ENCODE measurements at regions not wholly inside any gene's neighbourhood (a gene's known extent, or its start where the extent isn't known, plus 50 kb on each side); places are given as distances from the start of the nearest gene placed in this dataset.
A peak's percentile ranks its signal among the peaks of the same experiment; 100 is the strongest.

DNA sequence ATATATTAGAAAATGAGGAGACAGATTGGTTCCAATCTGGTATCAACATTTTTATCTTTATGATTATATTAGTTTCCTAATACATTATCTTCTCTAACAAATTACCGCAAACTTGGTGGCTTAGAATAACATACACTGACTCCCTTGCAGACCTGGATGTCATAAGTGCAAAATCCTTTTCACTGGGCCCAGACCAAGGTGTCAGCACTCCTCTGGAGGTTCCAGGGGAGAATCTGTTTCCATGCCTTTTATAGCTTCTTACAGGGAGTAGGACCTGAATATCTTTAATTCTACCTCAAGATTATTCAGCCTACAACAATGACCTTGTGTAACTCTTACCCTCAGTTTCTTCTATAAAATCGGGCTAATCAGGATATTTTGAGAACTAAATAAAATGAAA is 329.9 kb upstream of the GRM3 start:
- Histone ChIP-seq H3K9me3 (replicated peaks) (no peaks in the 10 kb centered on the region), H3K27ac (no peak overlapping the region), H3K4me1 (no peaks in the 10 kb centered on the region), H3K4me3 (no peak overlapping the region), H3K27me3 (no peaks in the 10 kb centered on the region), H3K36me3 (no peaks in the 10 kb centered on the region)
- DNase-seq: no peak

DNA sequence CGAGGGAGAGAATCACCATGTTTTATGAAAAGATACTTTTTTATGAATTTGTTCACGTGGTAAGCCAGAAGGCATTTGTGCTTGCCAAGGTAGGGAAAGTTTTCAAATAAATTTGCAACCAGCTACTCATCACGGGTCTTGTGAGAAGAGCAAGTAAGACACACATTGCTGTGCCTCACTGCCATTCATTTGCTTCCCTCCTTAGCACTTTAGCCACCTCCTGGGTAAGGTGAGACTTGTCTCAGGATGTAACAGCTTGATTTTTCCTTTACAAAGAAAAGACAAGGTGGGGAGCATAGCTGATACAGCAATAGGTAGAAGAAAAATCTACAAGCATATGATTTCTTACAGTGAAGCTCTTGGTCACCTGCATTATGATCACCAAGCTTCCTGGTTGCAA is 342.4 kb upstream of the GRM3 start:
- H3K27ac ChIP-seq: no peak overlapping the region
- no peaks in the 10 kb centered on the region for H3K36me3 ChIP-seq
- no peaks in the 10 kb centered on the region for H3K9me3 ChIP-seq (replicated peaks)
- no peaks in the 10 kb centered on the region for H3K4me1 ChIP-seq
- H3K27me3 ChIP-seq: no peaks in the 10 kb centered on the region
- no peak overlapping the region for H3K4me3 ChIP-seq
- DNase-seq: no peak

DNA sequence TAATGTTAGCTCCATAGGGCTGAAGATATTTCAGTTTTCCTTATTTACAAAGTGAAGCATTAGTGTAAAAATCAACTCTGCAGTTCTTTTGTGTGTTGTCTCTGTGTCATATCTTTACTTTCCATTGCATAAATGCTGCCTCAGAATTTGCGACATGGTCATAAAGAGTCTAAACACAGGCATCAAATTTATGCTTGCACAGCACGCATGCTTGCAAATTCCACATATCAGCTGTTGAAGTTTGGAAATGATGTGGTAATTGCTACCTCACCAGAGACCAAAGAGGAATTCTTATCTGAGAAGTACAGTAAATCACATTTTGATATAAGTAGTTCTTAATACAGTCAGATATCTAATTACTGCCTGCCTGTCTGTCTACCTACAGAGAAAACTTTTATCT is 348.2 kb upstream of the GRM3 start:
- Histone ChIP-seq H3K27ac (no peak overlapping the region; the same call in 1 of the 2 replicates), H3K9me3 (replicated peaks) (no peaks in the 10 kb centered on the region), H3K4me1 (no peaks in the 10 kb centered on the region), H3K4me3 (no peak overlapping the region), H3K36me3 (no peaks in the 10 kb centered on the region), H3K27me3 (no peaks in the 10 kb centered on the region)
- peak; percentile 15 to 44 for DNase-seq

DNA sequence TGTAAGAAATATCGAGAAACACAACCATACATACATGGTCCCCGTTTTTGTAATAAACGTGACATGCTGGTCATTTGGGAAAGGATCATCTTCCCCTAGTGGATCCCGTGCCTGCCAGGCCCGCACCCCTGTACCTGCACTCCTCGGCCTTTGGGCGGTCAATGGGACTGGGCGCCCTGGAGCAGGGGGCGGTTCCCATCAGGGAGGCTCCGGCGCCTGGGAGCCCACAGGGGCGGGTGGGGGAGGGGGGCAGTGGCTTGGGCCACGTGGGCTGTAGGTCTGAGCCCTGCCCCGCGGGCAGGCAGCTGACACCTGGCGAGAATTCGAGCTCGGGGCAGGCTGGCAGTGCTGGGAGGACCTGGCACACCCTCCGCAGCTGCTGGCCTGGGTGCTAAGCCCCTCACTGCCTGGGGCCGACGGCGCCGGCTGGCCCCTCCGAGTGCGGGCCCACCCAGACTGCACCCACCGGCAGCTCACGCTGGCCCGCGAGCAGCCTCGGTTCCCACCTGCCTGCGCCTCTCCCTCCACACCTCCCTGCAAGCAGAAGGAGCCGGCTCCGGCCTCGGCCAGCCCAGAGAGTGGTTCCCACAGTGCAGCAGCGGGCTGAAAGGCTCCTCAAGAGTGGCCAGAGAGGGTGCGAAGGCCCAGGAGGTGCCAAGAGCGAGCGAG is 361.6 kb upstream of the GRM3 start:
- H3K9me3 ChIP-seq (replicated peaks): no peaks in the 10 kb centered on the region
- DNase-seq: no peak
- no peak overlapping the region for H3K4me3 ChIP-seq
- no peaks in the 10 kb centered on the region for H3K36me3 ChIP-seq
- H3K27ac ChIP-seq: no peak overlapping the region
- no peaks in the 10 kb centered on the region for H3K4me1 ChIP-seq
- no peaks in the 10 kb centered on the region for H3K27me3 ChIP-seq

DNA sequence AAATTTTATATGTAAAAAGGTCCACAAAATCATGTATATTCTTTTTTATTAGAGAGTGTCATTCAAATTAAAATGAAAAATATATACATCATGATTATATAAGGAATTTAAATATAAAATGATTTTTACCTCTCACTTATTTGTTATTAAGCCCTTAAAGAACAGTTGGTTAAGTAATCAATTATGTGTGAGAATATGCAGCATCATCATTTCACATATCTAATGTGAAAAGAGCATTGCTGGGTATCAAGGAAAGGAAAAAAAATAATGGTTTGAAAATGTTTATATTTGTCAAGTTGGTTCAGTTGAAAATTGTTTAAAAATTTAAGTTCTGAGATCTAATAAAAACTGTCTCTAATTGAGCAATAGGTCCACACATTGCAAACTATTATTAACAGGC is 363.6 kb upstream of the GRM3 start:
- Histone ChIP-seq H3K4me3 (no peak overlapping the region), H3K4me1 (no peaks in the 10 kb centered on the region), H3K36me3 (no peaks in the 10 kb centered on the region), H3K9me3 (replicated peaks) (no peaks in the 10 kb centered on the region; the same call in 1 of the 2 replicates), H3K27me3 (no peaks in the 10 kb centered on the region), H3K27ac (no peak overlapping the region)
- no peak for DNase-seq

DNA sequence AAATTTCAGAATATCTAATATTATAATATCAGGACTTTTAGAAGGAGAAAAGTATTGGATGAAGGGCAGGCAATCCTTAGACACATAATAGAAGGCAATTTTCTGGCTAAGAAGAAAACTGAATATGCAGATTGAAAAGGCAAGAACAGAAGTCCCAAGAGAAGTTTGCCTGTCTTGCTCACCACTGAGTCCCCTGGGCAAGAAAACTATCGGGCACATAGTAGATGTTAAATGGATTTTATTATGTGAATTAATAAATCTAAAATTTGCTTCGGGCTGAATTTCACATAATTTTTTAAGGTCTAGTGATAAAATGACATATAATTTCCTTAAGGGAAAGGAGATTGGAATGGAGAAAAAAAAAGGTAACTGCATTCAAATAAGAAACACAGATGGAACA is 380.9 kb upstream of the GRM3 start:
- H3K27ac ChIP-seq: no peak overlapping the region

GRCh38 chr7:86257894-86258293 is 385.8 kb upstream of the GRM3 start:
- Histone ChIP-seq H3K4me1 (no peaks in the 10 kb centered on the region), H3K9me3 (replicated peaks) (no peaks in the 10 kb centered on the region; the same call in 1 of the 2 replicates), H3K36me3 (no peaks in the 10 kb centered on the region), H3K27ac (no peak overlapping the region), H3K27me3 (no peaks in the 10 kb centered on the region), H3K4me3 (no peak overlapping the region)
- no peak for DNase-seq

More for the DNA sequence above, 380.9 kb upstream of the GRM3 start:
- no peak overlapping the region for H3K4me3 ChIP-seq
- no peaks in the 10 kb centered on the region for H3K4me1 ChIP-seq
- no peak for DNase-seq
- H3K36me3 ChIP-seq: no peaks in the 10 kb centered on the region
- H3K27me3 ChIP-seq: no peaks in the 10 kb centered on the region
- H3K9me3 ChIP-seq (replicated peaks): no peaks in the 10 kb centered on the region

DNA sequence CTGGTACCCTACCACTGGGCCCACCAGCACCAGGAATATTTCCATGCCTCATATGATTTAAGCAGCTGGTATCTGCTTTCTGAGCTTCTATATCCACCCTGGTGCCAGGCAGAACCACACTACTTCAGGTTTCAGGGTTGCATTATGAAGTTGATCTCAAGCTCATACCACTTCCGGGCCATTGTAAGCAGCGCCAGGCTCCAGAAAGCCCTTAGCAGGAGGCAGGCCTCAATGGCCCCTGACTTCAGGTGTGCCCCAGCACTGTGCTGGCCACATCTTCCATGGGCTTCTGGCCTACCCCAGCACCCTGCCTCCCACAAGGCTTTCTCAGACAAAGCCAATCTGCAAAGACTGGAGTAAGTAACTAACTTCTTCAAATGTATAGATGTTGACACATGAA is 391.3 kb upstream of the GRM3 start:
- Histone ChIP-seq H3K4me3 (no peak overlapping the region), H3K27ac (no peak overlapping the region), H3K9me3 (replicated peaks) (no peaks in the 10 kb centered on the region; the same call in 1 of the 2 replicates), H3K27me3 (no peaks in the 10 kb centered on the region), H3K36me3 (no peaks in the 10 kb centered on the region), H3K4me1 (no peaks in the 10 kb centered on the region)
- DNase-seq: no peak

DNA sequence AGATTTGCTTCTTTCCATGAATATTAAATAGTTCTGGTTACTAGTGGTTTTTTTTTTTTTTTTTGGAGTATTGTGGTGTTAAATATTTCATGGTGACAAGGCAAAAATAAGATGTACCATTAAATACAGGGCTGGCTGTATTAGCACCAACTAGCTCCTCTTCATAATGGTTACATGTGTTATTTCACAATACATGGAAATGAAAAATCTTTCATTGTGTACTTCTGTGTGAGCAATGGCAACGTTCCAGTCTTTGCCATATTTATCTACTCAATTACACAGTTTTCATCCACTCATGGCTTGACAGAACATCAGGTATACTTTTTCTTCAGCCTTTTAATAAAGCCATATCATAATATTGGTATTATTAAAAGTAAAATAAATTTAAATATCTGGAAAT is 394.7 kb upstream of the GRM3 start:
- H3K4me3 ChIP-seq: no peak overlapping the region
- no peak overlapping the region for H3K27ac ChIP-seq
- no peak for DNase-seq
- no peaks in the 10 kb centered on the region for H3K27me3 ChIP-seq
- no peaks in the 10 kb centered on the region for H3K36me3 ChIP-seq
- no peaks in the 10 kb centered on the region for H3K4me1 ChIP-seq
- no peaks in the 10 kb centered on the region for H3K9me3 ChIP-seq (replicated peaks)

DNA sequence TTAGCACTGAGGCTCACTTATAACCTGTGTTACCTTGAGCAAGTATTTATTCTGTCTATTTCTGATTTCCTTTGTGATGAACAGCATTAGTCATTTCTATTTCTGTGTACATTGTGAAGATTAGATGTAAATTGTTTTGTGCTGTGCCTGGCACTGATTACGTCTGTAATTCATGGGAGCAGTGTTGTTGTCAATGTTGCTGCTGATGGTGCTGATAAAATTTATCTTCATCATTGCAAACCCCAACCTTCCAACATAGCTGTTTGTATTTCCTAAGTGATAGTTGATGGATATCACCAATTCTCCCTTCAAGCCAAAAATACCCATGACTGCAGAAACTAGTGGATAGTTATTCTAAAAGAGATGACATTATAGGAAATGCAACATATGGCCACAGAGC is 400.5 kb upstream of the GRM3 start:
- Histone ChIP-seq H3K9me3 (replicated peaks) (no peaks in the 10 kb centered on the region), H3K4me3 (no peak overlapping the region), H3K36me3 (no peaks in the 10 kb centered on the region), H3K27me3 (no peaks in the 10 kb centered on the region), H3K27ac (no peak overlapping the region), H3K4me1 (no peaks in the 10 kb centered on the region)
- no peak for DNase-seq

- Histone ChIP-seq H3K27me3 (no peaks in the 10 kb centered on the region), H3K36me3 (no peaks in the 10 kb centered on the region), H3K27ac (no peak overlapping the region), H3K9me3 (replicated peaks) (no peaks in the 10 kb centered on the region), H3K4me3 (no peak overlapping the region), H3K4me1 (no peaks in the 10 kb centered on the region)
- DNase-seq: no peak
Measured at GRCh38 chr7:86226191-86226590, 417.5 kb upstream of the GRM3 start.

GRCh38 chr7:86222806-86223205 is 420.9 kb upstream of the GRM3 start:
- H3K27me3 ChIP-seq: no peaks in the 10 kb centered on the region; the same call in 1 of the 2 replicates
- no peaks in the 10 kb centered on the region for H3K36me3 ChIP-seq
- H3K27ac ChIP-seq: no peak overlapping the region
- no peak overlapping the region for H3K4me3 ChIP-seq
- DNase-seq: no peak
- no peaks in the 10 kb centered on the region for H3K9me3 ChIP-seq (replicated peaks)
- no peaks in the 10 kb centered on the region for H3K4me1 ChIP-seq

DNA sequence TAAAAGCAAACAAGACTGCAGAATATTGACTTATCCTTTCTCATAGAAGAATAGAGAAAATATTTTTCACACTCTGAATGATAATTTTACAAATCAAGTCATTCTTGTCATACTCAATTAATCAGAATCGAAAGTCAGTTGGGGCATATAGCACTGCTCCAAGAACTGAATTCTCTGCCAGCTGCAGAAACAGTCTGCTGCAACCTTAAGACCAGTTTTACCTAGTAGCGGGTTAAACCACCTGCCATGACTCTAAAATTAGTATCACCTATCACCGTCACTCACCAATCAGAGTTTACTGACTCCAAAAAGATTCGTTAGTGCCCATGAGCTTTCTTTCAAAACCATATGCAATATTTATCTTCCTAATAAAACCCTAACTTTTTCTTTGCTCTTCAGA is 429.0 kb upstream of the GRM3 start:
- no peak overlapping the region for H3K4me3 ChIP-seq
- H3K36me3 ChIP-seq: no peaks in the 10 kb centered on the region
- H3K27ac ChIP-seq: no peak overlapping the region
- no peak for DNase-seq
- H3K4me1 ChIP-seq: no peaks in the 10 kb centered on the region
- no peaks in the 10 kb centered on the region; the same call in 1 of the 2 replicates for H3K27me3 ChIP-seq
- H3K9me3 ChIP-seq (replicated peaks): no peaks in the 10 kb centered on the region

DNA sequence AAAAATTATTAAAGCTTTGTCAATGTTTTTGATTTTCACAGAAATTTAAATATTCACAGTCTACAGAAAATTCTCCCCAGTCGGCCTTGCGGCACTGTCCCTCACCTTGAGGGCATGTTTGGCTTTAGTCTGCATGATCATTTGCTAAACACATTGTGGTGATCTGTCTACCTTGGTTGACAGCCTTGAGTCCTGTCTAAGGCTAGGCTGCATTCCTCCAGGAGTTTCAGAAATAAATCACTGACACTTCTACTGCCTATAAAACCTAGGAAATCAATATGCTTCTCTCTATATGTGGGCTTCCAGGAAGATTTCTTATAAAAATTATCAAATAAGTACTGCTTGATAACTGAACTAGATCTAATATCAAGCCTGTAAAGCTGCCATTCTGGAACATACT is 430.7 kb upstream of the GRM3 start:
- Histone ChIP-seq H3K27me3 (no peaks in the 10 kb centered on the region; the same call in 1 of the 2 replicates), H3K9me3 (replicated peaks) (no peaks in the 10 kb centered on the region), H3K4me1 (no peaks in the 10 kb centered on the region), H3K27ac (no peak overlapping the region), H3K36me3 (no peaks in the 10 kb centered on the region), H3K4me3 (no peak overlapping the region)
- no peak for DNase-seq

DNA sequence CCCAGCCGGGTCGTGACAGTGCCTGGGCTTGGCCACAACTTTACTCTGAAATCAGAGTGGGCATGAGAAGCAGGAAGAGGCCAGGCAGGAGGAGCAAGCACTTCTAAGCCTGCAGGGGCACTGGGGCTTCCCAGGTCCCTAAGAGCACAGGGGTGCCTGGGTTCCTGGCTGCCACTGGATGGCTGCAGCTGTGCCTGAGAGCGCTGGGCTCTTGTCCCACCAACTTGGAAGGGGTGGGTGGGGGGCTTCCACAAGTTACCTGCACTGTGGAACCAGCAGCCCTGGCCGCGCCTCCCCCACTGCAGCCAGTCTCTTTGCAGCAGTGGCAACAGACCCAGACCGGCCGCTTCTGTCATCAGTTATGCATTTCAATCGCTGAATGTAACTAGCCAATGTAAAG is 434.7 kb upstream of the GRM3 start:
- DNase-seq: no peak
- no peak overlapping the region for H3K4me3 ChIP-seq

DNA sequence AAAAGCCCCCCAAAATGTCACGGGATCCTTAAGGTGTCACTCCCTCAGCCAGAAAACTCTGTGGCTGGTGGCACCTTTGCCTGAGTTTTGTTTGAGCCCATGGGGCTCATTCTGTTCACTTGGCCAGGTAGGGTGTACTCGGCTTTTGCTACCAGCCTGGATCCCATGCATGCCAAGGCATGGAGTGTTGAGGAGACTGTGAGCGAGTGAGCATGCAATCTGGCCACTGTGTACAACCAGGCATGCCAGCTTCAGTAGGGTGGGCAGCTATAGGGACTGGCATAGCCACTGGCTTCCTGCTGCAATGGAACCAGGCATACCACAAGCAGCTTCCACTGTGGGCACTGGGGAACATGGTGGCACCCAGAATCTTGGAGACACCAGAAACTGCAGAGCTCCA is 436.0 kb upstream of the GRM3 start:
- Histone ChIP-seq H3K9me3 (replicated peaks) (no peaks in the 10 kb centered on the region), H3K4me1 (no peaks in the 10 kb centered on the region), H3K27ac (no peak overlapping the region), H3K36me3 (no peaks in the 10 kb centered on the region), H3K27me3 (no peaks in the 10 kb centered on the region), H3K4me3 (no peak overlapping the region)
- no peak for DNase-seq

More for the DNA sequence above, 434.7 kb upstream of the GRM3 start:
- H3K27me3 ChIP-seq: no peaks in the 10 kb centered on the region
- H3K4me1 ChIP-seq: no peaks in the 10 kb centered on the region
- no peaks in the 10 kb centered on the region for H3K36me3 ChIP-seq
- H3K27ac ChIP-seq: no peak overlapping the region
- H3K9me3 ChIP-seq (replicated peaks): no peaks in the 10 kb centered on the region
